Large intestine (tissue), 3 donors: ENCODE measurements at regions not wholly inside any gene's neighbourhood (a gene's known extent, or its start where the extent isn't known, plus 50 kb on each side); places are given as distances from the start of the nearest gene placed in this dataset.
A peak's percentile ranks its signal among the peaks of the same experiment; 100 is the strongest.

Source experiments
- DNase-seq, 2 donors: peaks; one replicate each; pipeline versions ENCODE4 v3.0.0 to v3.0.0-alpha.2; 2013
- H3K27ac ChIP-seq: one replicate; pipeline ENCODE4 v1.5.1; 2013; ENCODE audit warnings: low read length
- H3K27me3 ChIP-seq: 2 replicates; pipeline ENCODE4 v1.6.1; 2013; ENCODE audit warnings: low read length; ENCODE audit not compliant: control insufficient read depth, insufficient read depth
- H3K36me3 ChIP-seq: 2 replicates; pipeline ENCODE4 v1.6.1; 2013; ENCODE audit warnings: low read length; ENCODE audit not compliant: control insufficient read depth, insufficient read depth
- H3K4me1 ChIP-seq: one replicate; pipeline ENCODE4 v1.6.1; 2013; ENCODE audit warnings: low read length; ENCODE audit not compliant: control insufficient read depth, insufficient read depth
- H3K4me3 ChIP-seq: one replicate; pipeline ENCODE4 v1.5.1; 2013; ENCODE audit warnings: low read length
- H3K9me3 ChIP-seq: one replicate; pipeline ENCODE4 v1.6.1; 2013; ENCODE audit warnings: mild to moderate bottlenecking, low read depth, low read length, moderate library complexity; ENCODE audit not compliant: control insufficient read depth
- WGBS: methylation state at CpG from one replicate; pipeline ENCODE4 v1.1.5; 2013; ENCODE audit warnings: low lambda C conversion rate; ENCODE audit not compliant: insufficient coverage; 5-methylcytosine and 5-hydroxymethylcytosine counted together

GRCh38 chr5:60312098-60312497 lies 387.9 kb downstream of the DEPDC1B start:
- no peaks in the 10 kb centered on the region for H3K27me3 ChIP-seq
- no peaks in the 10 kb centered on the region for H3K9me3 ChIP-seq
- H3K4me3 ChIP-seq, result no peak overlapping the region
- H3K36me3 ChIP-seq, result no peaks in the 10 kb centered on the region
- no peak for DNase-seq
- H3K4me1 ChIP-seq, result no peaks in the 10 kb centered on the region
- WGBS, result 88% methylated on average over 1 of the region's 2 CpGs
- no peak overlapping the region for H3K27ac ChIP-seq

GRCh38 chr5:60299944-60300343 lies 400.0 kb downstream of the DEPDC1B start:
- Histone ChIP-seq H3K9me3 (no peaks in the 10 kb centered on the region), H3K27ac (no peak overlapping the region), H3K4me3 (no peak overlapping the region), H3K4me1 (no peaks in the 10 kb centered on the region), H3K36me3 (no peaks in the 10 kb centered on the region), H3K27me3 (no peaks in the 10 kb centered on the region)
- 100% methylated on average over 1 of the region's 2 CpGs for WGBS
- DNase-seq, result no peak

- DNase-seq, result no peak
- no peaks in the 10 kb centered on the region for H3K27me3 ChIP-seq
- H3K4me1 ChIP-seq, result no peaks in the 10 kb centered on the region
- H3K27ac ChIP-seq, result no peak overlapping the region
- no peaks in the 10 kb centered on the region for H3K9me3 ChIP-seq
- no peaks in the 10 kb centered on the region for H3K36me3 ChIP-seq
- no peak overlapping the region for H3K4me3 ChIP-seq
- 100% methylated on average over 1 of the region's 1 CpG for WGBS
These were observed 402.3 kb downstream of the DEPDC1B start for GRCh38 chr5:60297658-60298057.

GRCh38 chr5:60295423-60295822 lies 401.9 kb upstream of the PDE4D start:
- no peaks in the 10 kb centered on the region for H3K36me3 ChIP-seq
- H3K4me3 ChIP-seq, result no peak overlapping the region
- WGBS, result no CpG with 5 or more reads among the region's 2 CpGs
- H3K27me3 ChIP-seq, result no peaks in the 10 kb centered on the region
- H3K4me1 ChIP-seq, result no peaks in the 10 kb centered on the region
- no peaks in the 10 kb centered on the region for H3K9me3 ChIP-seq
- DNase-seq, result peak in 1 of 2 donors; percentile 2
- H3K27ac ChIP-seq, result no peak overlapping the region

- Histone ChIP-seq H3K27me3 (no peaks in the 10 kb centered on the region), H3K9me3 (no peaks in the 10 kb centered on the region), H3K4me1 (no peaks in the 10 kb centered on the region), H3K4me3 (no peak overlapping the region), H3K27ac (no peak overlapping the region), H3K36me3 (no peaks in the 10 kb centered on the region)
- WGBS, result 90% methylated on average over 1 of the region's 2 CpGs
- DNase-seq, result no peak
These were observed 400.0 kb upstream of the PDE4D start for GRCh38 chr5:60293518-60293917.

- Histone ChIP-seq H3K27me3 (no peaks in the 10 kb centered on the region), H3K4me3 (no peak overlapping the region), H3K36me3 (no peaks in the 10 kb centered on the region), H3K27ac (no peak overlapping the region), H3K4me1 (no peaks in the 10 kb centered on the region), H3K9me3 (no peaks in the 10 kb centered on the region)
- peak in 1 of 2 donors; percentile 27 for DNase-seq
- 80% methylated on average over 1 of the region's 5 CpGs for WGBS
These were observed 393.7 kb upstream of the PDE4D start for GRCh38 chr5:60287174-60287771.

- Histone ChIP-seq H3K27me3 (no peaks in the 10 kb centered on the region), H3K27ac (no peak overlapping the region), H3K4me3 (no peak overlapping the region), H3K9me3 (no peaks in the 10 kb centered on the region), H3K36me3 (no peaks in the 10 kb centered on the region), H3K4me1 (no peaks in the 10 kb centered on the region)
- no peak for DNase-seq
- WGBS, result no CpG with 5 or more reads among the region's 5 CpGs
These were observed 392.4 kb upstream of the PDE4D start for GRCh38 chr5:60285910-60286309.

- Histone ChIP-seq H3K4me1 (no peaks in the 10 kb centered on the region), H3K4me3 (no peak overlapping the region), H3K27me3 (no peaks in the 10 kb centered on the region), H3K36me3 (no peaks in the 10 kb centered on the region), H3K27ac (no peak overlapping the region), H3K9me3 (no peaks in the 10 kb centered on the region)
- WGBS, result 29% methylated on average over 1 of the region's 4 CpGs
- DNase-seq, result no peak
These were observed 387.4 kb upstream of the PDE4D start for GRCh38 chr5:60280943-60281342.

GRCh38 chr5:60277941-60278340 lies 384.4 kb upstream of the PDE4D start:
- Histone ChIP-seq H3K4me3 (no peak overlapping the region), H3K9me3 (no peaks in the 10 kb centered on the region), H3K36me3 (no peaks in the 10 kb centered on the region), H3K4me1 (no peaks in the 10 kb centered on the region), H3K27ac (no peak overlapping the region), H3K27me3 (no peaks in the 10 kb centered on the region)
- DNase-seq, result no peak

GRCh38 chr5:60274747-60275146 lies 381.2 kb upstream of the PDE4D start:
- no peaks in the 10 kb centered on the region for H3K4me1 ChIP-seq
- no peaks in the 10 kb centered on the region for H3K27me3 ChIP-seq
- H3K9me3 ChIP-seq, result no peaks in the 10 kb centered on the region
- DNase-seq, result no peak
- H3K36me3 ChIP-seq, result no peaks in the 10 kb centered on the region
- no peak overlapping the region for H3K27ac ChIP-seq
- H3K4me3 ChIP-seq, result no peak overlapping the region

- H3K4me3 ChIP-seq, result no peak overlapping the region
- H3K36me3 ChIP-seq, result no peaks in the 10 kb centered on the region
- no peak overlapping the region for H3K27ac ChIP-seq
- no CpG with 5 or more reads among the region's 2 CpGs for WGBS
- no peak for DNase-seq
- no peaks in the 10 kb centered on the region for H3K27me3 ChIP-seq
- H3K4me1 ChIP-seq, result no peaks in the 10 kb centered on the region
- H3K9me3 ChIP-seq, result no peaks in the 10 kb centered on the region
These were observed 378.0 kb upstream of the PDE4D start for GRCh38 chr5:60271517-60271916.
